ENCODE measurements at regions not wholly inside any gene's neighbourhood (a gene's known extent, or its start where the extent isn't known, plus 50 kb on each side); places are given as distances from the start of the nearest gene placed in this dataset.

DNA sequence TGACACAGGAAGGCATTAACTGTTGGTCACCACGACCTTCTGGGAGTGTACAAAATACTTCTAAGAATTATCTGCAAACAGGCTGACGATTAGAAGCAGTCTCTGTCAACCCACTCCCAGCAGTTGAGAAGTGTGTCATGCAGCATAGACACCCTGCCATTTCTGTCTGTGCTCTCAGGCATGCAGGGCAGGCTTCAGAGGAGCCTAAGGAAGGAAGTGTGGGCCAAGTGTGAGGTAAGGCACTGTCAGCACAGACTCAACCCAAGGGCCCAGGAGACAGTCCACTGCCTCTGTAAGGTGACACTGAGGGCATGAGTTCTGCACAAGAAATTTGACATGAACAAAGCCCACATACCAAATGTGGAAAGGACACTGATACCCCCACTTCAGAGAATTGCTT, 109.0 kb upstream of the VIPR2 start:
- no peak for DNase-seq

DNA sequence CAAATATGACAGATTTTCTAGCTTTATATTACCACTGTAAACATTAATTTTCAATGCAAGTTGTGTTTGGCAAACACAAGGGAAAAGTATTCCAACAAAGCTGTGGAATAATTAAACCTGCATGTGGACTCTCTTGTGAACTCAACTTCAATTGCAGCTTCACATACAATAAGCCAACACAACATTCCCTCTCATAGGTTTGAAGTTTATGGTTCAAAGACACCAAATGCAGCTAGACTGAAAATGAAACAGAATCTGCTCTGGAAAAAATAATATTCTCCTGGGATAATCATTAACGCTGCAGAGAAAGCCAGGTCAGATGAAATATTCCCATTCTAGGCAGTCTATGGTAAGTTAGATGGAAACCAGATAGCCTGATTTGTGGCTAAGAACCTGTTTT, 105.8 kb upstream of the VIPR2 start:
- no peak for DNase-seq

DNA sequence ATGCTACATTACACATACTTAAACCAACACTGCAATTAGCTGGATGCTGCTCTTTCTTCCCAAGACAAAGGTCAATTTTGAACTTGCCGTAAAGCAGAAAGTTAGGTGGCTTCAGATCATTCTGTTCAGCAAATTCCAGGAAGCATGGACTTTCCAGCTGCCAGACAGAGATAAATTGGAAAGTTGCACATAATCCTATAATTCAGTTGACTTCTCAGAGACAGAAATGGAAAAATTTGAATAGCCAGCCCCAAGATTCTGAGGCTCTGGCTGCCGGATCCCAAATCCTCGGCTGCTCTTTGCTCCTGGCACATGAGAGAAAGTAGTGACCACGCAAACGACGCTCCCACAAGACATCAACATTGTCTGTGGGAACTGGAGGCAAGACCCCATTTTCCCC, 105.0 kb upstream of the VIPR2 start:
- no peak for DNase-seq

DNA sequence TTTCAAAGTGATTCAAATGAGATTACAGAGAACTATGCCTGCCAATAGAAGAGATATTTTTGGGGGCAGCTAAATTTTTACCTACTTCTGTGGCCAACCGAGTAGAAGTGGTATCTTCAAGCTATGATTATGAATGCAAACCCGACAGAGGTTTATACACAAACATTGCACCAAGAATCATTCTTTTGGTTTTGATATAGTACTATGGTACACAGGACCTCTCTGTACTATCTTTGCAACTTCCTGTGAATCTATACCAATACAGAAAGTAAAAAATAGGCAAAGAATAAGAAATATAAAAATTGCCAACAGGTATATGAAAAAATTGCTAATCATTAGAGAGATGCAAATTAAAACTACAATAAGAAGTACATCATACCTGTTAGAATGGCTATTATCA, 103.2 kb upstream of the VIPR2 start:
- DNase-seq = no peak

GRCh38 chr7:159246702-159247480, 102.2 kb upstream of the VIPR2 start:
- no peak for DNase-seq

DNA sequence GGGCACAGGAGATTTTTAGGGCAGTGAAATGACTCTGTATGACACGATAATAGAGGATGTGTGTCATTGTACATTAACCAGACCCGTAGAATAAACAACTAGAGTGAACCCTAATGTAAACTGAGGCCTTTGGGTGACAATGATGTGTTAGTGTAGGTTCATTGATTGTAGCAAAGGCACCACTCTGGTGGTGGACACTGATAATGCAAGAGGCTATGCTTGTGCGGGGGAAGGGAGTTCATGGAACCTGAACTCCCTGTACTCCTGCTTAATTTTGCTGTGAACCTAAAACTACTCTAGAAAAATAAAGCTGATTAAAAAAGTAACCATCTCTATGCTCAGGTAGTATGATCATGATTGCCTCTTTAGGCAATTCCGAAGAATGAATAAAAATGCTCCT, 96.3 kb upstream of the VIPR2 start:
- no peak for DNase-seq

DNA sequence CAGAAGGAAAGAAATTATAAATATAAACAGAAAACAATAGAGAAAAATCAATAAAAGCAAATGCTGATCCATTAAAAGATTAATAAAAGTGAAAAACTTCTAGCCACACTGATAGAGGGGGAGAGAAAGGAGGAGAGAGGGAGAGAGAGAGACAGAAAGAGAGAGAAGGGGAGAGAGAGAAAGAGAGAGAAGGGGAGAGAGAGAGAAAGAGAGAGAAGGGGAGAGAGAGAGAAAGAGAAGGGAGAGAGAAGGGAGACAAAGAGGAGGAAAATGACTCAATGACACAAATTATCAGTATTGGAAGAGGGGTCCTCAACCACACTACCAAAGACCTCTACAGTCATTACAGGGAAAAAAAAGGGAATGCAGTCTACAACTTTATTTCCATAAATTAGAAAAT, 94.4 kb upstream of the VIPR2 start:
- no peak for DNase-seq

- no peak for DNase-seq
Measured at GRCh38 chr7:159238541-159238940, 93.9 kb upstream of the VIPR2 start.

GRCh38 chr7:159237022-159237653, 92.5 kb upstream of the VIPR2 start:
- DNase-seq = no peak

GRCh38 chr7:159231017-159231416, 86.3 kb upstream of the VIPR2 start:
- no peak for DNase-seq

DNA sequence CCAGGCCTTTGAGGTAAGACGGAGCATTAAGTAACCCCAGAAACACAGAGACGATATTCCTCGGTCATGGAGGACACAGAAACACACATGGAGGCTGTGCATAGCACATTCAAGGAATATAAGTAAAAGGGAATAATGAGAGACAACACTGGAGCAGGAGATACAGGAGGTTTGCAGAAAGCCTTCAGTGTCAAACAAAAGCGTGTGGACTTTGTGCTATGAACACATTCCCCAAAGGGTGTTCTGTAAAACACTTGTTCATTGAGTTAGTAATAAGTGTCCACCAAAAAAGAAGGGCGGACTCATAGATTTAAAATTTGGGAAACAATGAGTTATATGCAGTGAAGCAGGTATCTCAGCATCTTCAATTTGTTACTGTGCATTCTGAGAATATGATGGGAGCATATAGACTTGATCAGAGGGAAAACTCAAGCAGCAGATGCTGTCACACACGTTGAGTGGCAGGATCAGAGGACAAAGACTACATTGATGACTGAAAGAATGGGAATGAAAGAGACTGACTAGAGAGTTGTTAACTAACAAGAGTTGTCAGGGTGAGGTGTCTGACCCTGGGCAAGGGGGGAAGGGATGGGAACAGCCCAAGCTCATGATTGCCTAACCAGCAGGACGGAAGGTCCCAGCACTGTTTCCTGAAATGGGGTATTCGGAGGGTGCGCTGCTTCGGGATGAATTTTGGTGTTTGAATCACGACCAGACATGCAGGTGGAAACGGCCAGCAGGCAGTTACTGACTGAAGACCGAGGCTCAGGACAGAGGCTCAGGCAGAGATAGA, 85.2 kb upstream of the VIPR2 start:
- no peak for DNase-seq

DNA sequence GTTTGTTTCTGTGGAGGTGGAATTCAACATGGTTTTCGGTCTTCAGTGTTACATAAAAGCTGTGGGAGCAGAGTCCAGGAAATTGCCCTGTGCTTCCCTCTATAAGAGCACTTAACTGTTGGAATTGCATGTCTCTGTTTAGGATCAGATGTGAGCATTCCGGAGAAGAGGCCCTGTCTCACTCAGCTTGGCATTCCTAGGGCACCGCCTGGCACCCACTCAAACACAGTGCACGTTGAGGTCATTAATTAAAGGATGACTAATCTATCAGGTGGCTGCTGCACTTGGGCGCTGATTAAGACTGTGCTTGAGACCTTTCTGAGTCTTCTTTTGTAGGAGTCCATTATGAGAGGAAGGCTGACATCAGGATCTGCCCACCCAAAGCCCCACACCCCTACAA, 82.8 kb upstream of the VIPR2 start:
- no peak for DNase-seq

- DNase-seq = no peak
Measured at GRCh38 chr7:159226011-159226702, 81.5 kb upstream of the VIPR2 start.

- DNase-seq = no peak
Measured at GRCh38 chr7:159218607-159219006, 73.9 kb upstream of the VIPR2 start.

- DNase-seq = no peak
Measured at GRCh38 chr7:159218170-159218569, 73.5 kb upstream of the VIPR2 start.

- no peak for DNase-seq
Measured at GRCh38 chr7:159215076-159215475, 70.4 kb upstream of the VIPR2 start.

GRCh38 chr7:159213253-159213652, 68.6 kb upstream of the VIPR2 start:
- no peak for DNase-seq

GRCh38 chr7:159212226-159212625, 67.6 kb upstream of the VIPR2 start:
- DNase-seq = no peak

- no peak for DNase-seq
Measured at GRCh38 chr7:159211540-159212182, 67.0 kb upstream of the VIPR2 start.

- no peak for DNase-seq
Measured at GRCh38 chr7:159210581-159211235, 66.0 kb upstream of the VIPR2 start.

GRCh38 chr7:159209429-159209828, 64.8 kb upstream of the VIPR2 start:
- no peak for DNase-seq

DNA sequence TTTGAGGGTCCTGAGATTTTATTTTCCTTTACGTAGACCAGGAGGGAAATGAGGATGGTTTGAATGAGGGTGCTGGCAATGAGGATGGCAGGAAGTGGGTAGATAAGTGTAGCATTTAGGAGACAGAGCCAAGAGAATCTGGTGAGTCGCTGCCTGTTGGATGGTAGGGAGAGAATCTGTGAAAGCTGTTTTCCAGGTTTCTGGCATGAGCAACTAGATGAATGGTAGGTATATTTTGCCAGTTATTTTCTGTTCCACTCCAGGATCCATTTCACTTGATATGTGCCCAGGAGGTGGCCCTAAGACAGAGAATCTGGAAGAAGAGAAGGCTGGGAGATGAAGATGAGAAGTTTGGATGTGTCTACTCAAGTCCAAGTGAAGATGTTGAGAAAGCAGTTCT, 63.3 kb upstream of the VIPR2 start:
- DNase-seq = no peak
